ENCODE measurements at regions not wholly inside any gene's neighbourhood (a gene's known extent, or its start where the extent isn't known, plus 50 kb on each side); places are given as distances from the start of the nearest gene placed in this dataset.
A peak's percentile ranks its signal among the peaks of the same experiment; 100 is the strongest.

GRCh38 chr7:41013117-41013516, 689.8 kb downstream of the INHBA start:
- TF ChIP-seq CTCF (IDR thresholded peaks at IDR 0.05; ENCODE audit: low read depth, low read length), result no peak
- no peak for DNase-seq (ENCODE audit: extremely low read depth, low read depth)

GRCh38 chr7:41012041-41012440, 690.8 kb downstream of the INHBA start:
- DNase-seq (ENCODE audit: extremely low read depth, low read depth), result no peak
- no peak for TF ChIP-seq CTCF (IDR thresholded peaks at IDR 0.05; ENCODE audit: low read depth, low read length)

GRCh38 chr7:41010967-41011366, 691.9 kb downstream of the INHBA start:
- no peak for TF ChIP-seq CTCF (IDR thresholded peaks at IDR 0.05; ENCODE audit: low read depth, low read length)

GRCh38 chr7:41010418-41010817, 692.5 kb downstream of the INHBA start:
- TF ChIP-seq CTCF (IDR thresholded peaks at IDR 0.05; ENCODE audit: low read depth, low read length), result peak; percentile 40
- peak; percentile 87 for DNase-seq (ENCODE audit: extremely low read depth, low read depth)

More at GRCh38 chr7:41010967-41011366, 691.9 kb downstream of the INHBA start:
- peak; percentile 50 for DNase-seq (ENCODE audit: extremely low read depth, low read depth)

GRCh38 chr7:41007811-41008210, 695.1 kb downstream of the INHBA start:
- TF ChIP-seq CTCF (IDR thresholded peaks at IDR 0.05; ENCODE audit: low read depth, low read length), result no peak
- no peak for DNase-seq (ENCODE audit: extremely low read depth, low read depth)

- TF ChIP-seq CTCF (IDR thresholded peaks at IDR 0.05; ENCODE audit: low read depth, low read length), result no peak
- DNase-seq (ENCODE audit: extremely low read depth, low read depth), result no peak
Observed at GRCh38 chr7:41007351-41007751, 695.5 kb downstream of the INHBA start.

- DNase-seq (ENCODE audit: extremely low read depth, low read depth), result no peak
- TF ChIP-seq CTCF (IDR thresholded peaks at IDR 0.05; ENCODE audit: low read depth, low read length), result no peak
Observed at GRCh38 chr7:41006306-41006995, 696.4 kb downstream of the INHBA start.
